Muscle of leg (tissue), 3 donors: ENCODE measurements at regions not wholly inside any gene's neighbourhood (a gene's known extent, or its start where the extent isn't known, plus 50 kb on each side); places are given as distances from the start of the nearest gene placed in this dataset.

Experiments
- DNase-seq: peaks from one replicate; pipeline ENCODE4 v3.0.0; 2013
- H3K27ac ChIP-seq: one replicate; pipeline ENCODE4 v1.5.1; 2013; ENCODE audit warnings: mild to moderate bottlenecking, low read length, control low read depth
- H3K27me3 ChIP-seq: one replicate; pipeline ENCODE4 v1.6.1; 2013; ENCODE audit warnings: low read length; ENCODE audit not compliant: control insufficient read depth, insufficient read depth
- H3K36me3 ChIP-seq: one replicate; pipeline ENCODE4 v1.6.1; 2013; ENCODE audit warnings: low read length; ENCODE audit not compliant: control insufficient read depth, insufficient read depth
- H3K4me1 ChIP-seq: one replicate; pipeline ENCODE4 v1.6.1; 2013; ENCODE audit warnings: low read length; ENCODE audit not compliant: control insufficient read depth, insufficient read depth
- H3K4me3 ChIP-seq: one replicate; pipeline ENCODE4 v1.5.1; 2013; ENCODE audit warnings: low read length, control low read depth
- H3K9me3 ChIP-seq: replicated peaks from 2 replicates; pipeline ENCODE4 v1.6.1; 2013; ENCODE audit warnings: low read depth, low read length; ENCODE audit not compliant: control insufficient read depth
- WGBS: methylation state at CpG from one replicate; pipeline ENCODE4 v1.1.5; 2013; ENCODE audit warnings: missing lambda C conversion rate; ENCODE audit not compliant: insufficient coverage; 5-methylcytosine and 5-hydroxymethylcytosine counted together

GRCh38 chr14:84446250-84446649 is 1083.7 kb upstream of the FLRT2 start:
- no peak for DNase-seq
- no peaks in the 10 kb centered on the region for H3K4me1 ChIP-seq
- no peaks in the 10 kb centered on the region for H3K27me3 ChIP-seq
- H3K9me3 ChIP-seq, result no peaks in the 10 kb centered on the region
- no peak overlapping the region for H3K4me3 ChIP-seq
- no peak overlapping the region for H3K27ac ChIP-seq
- WGBS, result no CpG with 5 or more reads among the region's 3 CpGs
- no peaks in the 10 kb centered on the region for H3K36me3 ChIP-seq

DNA sequence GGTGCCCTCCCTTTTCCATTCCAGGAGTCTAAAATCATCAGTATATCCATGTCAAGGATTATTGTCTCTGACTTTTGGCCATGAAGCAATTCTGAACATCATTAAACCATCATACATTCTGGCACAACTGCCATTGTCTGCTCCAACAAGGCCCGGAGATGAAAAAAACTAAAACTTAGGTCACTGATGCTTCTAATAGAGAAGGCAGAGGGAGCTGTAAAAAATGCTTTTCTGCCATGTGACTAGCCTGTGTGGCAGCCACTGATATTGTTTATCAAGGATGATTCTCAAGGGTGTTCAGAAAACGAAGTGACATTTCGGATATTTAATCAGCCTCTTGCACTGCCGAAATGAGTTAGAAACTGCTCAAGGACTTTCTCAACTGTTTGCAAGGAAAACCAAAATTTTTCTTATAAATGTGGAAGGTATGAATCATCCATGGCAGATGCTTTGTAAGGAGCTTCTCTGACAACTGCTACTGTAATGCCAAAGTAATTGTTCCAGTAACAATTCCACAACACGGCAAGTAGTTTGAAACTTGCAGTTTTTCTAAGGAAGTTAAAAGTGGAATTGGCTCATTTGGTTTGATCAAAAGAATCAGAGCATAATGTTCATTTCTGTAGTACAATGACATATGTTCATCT is 1076.5 kb upstream of the FLRT2 start:
- H3K36me3 ChIP-seq, result no peaks in the 10 kb centered on the region
- no peaks in the 10 kb centered on the region for H3K9me3 ChIP-seq
- no peak overlapping the region for H3K4me3 ChIP-seq
- H3K4me1 ChIP-seq, result no peaks in the 10 kb centered on the region
- no peaks in the 10 kb centered on the region for H3K27me3 ChIP-seq
- DNase-seq, result peak; percentile 54
- H3K27ac ChIP-seq, result no peak overlapping the region
- no CpG with 5 or more reads among the region's 5 CpGs for WGBS

DNA sequence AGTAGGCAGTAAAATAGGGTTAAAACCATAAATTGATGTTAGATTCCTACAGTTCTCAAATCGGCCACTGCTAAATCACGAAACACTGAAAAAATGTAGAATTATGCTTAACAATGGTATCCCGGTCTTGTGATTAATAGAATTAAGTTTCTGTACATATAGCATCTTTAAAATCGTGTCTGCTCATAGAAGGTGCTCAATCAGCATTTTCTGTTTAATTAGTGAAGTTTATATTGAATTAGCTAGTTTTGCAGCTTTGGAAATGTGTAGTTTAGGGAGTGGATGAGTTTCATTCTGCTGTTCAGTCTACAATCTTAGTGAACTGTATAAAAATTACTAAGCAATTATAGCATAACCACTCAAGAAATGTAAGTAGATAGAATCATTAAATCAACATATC is 1075.8 kb upstream of the FLRT2 start:
- no peaks in the 10 kb centered on the region for H3K27me3 ChIP-seq
- H3K4me1 ChIP-seq, result no peaks in the 10 kb centered on the region
- no peak for DNase-seq
- WGBS, result no CpG with 5 or more reads among the region's 4 CpGs
- H3K9me3 ChIP-seq, result no peaks in the 10 kb centered on the region
- no peaks in the 10 kb centered on the region for H3K36me3 ChIP-seq
- no peak overlapping the region for H3K27ac ChIP-seq
- H3K4me3 ChIP-seq, result no peak overlapping the region

GRCh38 chr14:84456946-84457345 is 1073.0 kb upstream of the FLRT2 start:
- Histone ChIP-seq H3K4me1 (no peaks in the 10 kb centered on the region), H3K27me3 (no peaks in the 10 kb centered on the region), H3K9me3 (no peaks in the 10 kb centered on the region), H3K36me3 (no peaks in the 10 kb centered on the region), H3K4me3 (no peak overlapping the region), H3K27ac (no peak overlapping the region)
- peak; percentile 49 for DNase-seq
- WGBS, result no CpG with 5 or more reads among the region's 2 CpGs

GRCh38 chr14:84458881-84459280 is 1071.1 kb upstream of the FLRT2 start:
- Histone ChIP-seq H3K36me3 (no peaks in the 10 kb centered on the region), H3K27me3 (no peaks in the 10 kb centered on the region), H3K9me3 (no peaks in the 10 kb centered on the region), H3K4me3 (no peak overlapping the region), H3K27ac (no peak overlapping the region), H3K4me1 (no peaks in the 10 kb centered on the region)
- no CpG with 5 or more reads among the region's 1 CpG for WGBS
- peak; percentile 53 for DNase-seq

DNA sequence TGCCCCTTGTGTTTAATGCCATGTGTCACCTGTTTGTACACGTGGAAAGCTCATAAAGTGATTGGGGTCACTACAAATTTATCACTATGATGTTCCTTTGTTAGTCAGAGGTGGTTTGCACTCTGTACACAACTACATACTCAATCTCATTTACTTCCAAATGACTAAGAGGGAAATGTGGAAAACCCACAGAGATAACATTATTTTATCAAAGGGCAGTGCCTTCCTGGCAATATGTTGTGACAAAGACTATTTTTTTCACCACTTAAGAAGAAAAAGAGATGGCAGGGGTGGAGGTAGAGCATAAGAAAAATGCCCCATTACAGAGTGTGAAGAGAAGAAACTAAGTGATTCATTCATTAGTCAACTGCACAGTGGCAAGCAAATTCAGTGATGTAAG is 1064.1 kb upstream of the FLRT2 start:
- WGBS, result no CpG with 5 or more reads among the region's 1 CpG
- H3K9me3 ChIP-seq, result no peaks in the 10 kb centered on the region
- H3K27me3 ChIP-seq, result no peaks in the 10 kb centered on the region
- H3K4me3 ChIP-seq, result no peak overlapping the region
- H3K27ac ChIP-seq, result no peak overlapping the region
- no peak for DNase-seq
- no peaks in the 10 kb centered on the region for H3K36me3 ChIP-seq
- H3K4me1 ChIP-seq, result no peaks in the 10 kb centered on the region

GRCh38 chr14:84468153-84468552 is 1061.8 kb upstream of the FLRT2 start:
- no CpG with 5 or more reads among the region's 5 CpGs for WGBS
- H3K27me3 ChIP-seq, result no peaks in the 10 kb centered on the region
- H3K4me1 ChIP-seq, result no peaks in the 10 kb centered on the region
- DNase-seq, result no peak
- no peak overlapping the region for H3K27ac ChIP-seq
- H3K9me3 ChIP-seq, result no peaks in the 10 kb centered on the region
- H3K36me3 ChIP-seq, result no peaks in the 10 kb centered on the region
- H3K4me3 ChIP-seq, result no peak overlapping the region

DNA sequence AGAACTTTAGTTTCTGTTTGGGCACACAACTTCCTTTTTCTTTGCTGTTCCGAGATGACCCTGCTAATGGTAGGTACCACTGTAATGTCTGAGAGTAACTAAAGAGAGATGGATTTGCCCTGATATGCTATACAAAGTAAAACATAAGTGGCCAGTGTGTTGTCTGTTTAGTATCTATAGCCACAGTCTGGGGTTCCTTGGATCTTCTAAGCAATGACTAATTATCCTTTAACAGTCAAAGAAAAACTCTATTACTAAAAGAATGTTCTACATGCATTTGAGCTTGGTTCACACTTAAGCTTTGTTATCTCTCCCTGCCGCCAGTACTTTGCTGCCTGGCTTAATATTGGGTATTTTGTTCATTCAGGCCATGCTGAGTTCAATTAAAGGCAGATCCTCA is 1051.9 kb upstream of the FLRT2 start:
- H3K4me1 ChIP-seq, result no peaks in the 10 kb centered on the region
- no peaks in the 10 kb centered on the region for H3K9me3 ChIP-seq
- WGBS, result no CpG with 5 or more reads among the region's 2 CpGs
- no peak overlapping the region for H3K4me3 ChIP-seq
- no peaks in the 10 kb centered on the region for H3K27me3 ChIP-seq
- DNase-seq, result no peak
- H3K36me3 ChIP-seq, result no peaks in the 10 kb centered on the region
- H3K27ac ChIP-seq, result no peak overlapping the region

DNA sequence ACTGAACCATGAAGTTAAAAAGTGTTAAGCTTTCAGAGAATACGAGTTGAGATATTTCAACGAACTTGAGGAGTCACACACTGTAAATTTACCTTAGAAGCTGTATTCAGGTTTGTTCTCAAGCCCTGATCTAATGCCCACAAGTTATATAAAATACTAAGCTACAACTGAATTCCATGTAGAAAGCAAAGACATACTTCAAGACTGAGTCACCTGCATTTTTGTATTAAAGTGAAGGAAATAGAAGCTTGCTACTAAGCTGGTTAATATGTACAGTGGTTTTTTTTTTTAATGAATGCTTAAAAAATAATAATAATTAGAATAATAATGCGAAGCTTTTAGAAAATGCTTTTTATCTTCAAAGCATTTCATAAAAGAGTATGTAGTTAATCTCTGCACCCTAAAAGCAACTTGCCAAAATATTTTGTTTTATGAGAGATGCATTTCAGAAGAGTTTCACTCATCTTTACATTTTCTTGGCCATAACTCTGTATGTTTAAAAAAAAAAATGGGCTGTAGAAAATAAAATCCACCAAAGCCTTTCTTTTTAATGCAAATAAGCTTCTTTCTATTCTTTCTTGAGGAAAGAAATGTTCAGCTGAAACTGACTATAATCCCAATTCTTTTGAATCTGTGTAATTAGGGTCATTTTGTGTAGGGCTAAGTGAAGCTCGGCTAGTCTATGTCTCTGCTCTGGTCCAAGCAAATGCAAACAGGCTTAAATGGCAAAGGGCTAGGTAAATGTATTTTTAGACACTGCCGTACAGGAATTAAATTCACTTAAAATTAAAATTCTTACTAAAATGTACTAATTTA is 1047.5 kb upstream of the FLRT2 start:
- no peaks in the 10 kb centered on the region for H3K9me3 ChIP-seq
- no peak overlapping the region for H3K27ac ChIP-seq
- no peaks in the 10 kb centered on the region for H3K36me3 ChIP-seq
- no peaks in the 10 kb centered on the region for H3K4me1 ChIP-seq
- no peak overlapping the region for H3K4me3 ChIP-seq
- WGBS, result no CpG with 5 or more reads among the region's 5 CpGs
- peak; percentile 13 for DNase-seq
- H3K27me3 ChIP-seq, result no peaks in the 10 kb centered on the region

DNA sequence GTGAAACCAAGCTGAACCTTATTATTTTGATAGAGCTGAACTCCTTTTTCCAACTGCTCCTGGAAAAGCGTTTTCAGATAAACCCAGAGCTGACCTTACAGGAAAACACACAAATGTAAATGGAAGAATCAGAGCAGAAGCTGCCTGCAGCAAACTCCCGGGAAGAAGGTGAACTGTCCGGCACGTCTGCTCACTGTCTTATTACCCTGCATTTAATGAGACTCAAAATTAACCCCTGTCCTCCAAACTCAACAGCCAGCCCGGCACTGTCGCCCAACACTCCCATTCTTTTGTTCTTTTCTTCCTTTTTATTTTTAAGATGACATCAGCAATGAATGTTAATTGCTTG is 1046.9 kb upstream of the FLRT2 start:
- H3K36me3 ChIP-seq, result no peaks in the 10 kb centered on the region
- H3K27me3 ChIP-seq, result no peaks in the 10 kb centered on the region
- WGBS, result 45% methylated on average over 2 of the region's 6 CpGs
- H3K4me1 ChIP-seq, result no peaks in the 10 kb centered on the region
- DNase-seq, result no peak
- no peak overlapping the region for H3K27ac ChIP-seq
- H3K4me3 ChIP-seq, result no peak overlapping the region
- no peaks in the 10 kb centered on the region for H3K9me3 ChIP-seq
